Endodermal cell (in vitro differentiated cells): ENCODE measurements at regions not wholly inside any gene's neighbourhood (a gene's known extent, or its start where the extent isn't known, plus 50 kb on each side); places are given as distances from the start of the nearest gene placed in this dataset.

Experiments used
- DNase-seq: peaks from one replicate; pipeline ENCODE4 v3.0.0-alpha.2; 2017
- H3K27ac ChIP-seq: 2 replicates; pipeline ENCODE4 v1.5.1; 2013; ENCODE audit warnings: mild to moderate bottlenecking, low read depth, low read length, moderate library complexity
- H3K27me3 ChIP-seq: 2 replicates; pipeline ENCODE4 v1.6.1; 2013; ENCODE audit warnings: mild to moderate bottlenecking, low read length, moderate library complexity; ENCODE audit not compliant: insufficient read depth, control insufficient read depth, poor library complexity, severe bottlenecking
- H3K36me3 ChIP-seq: 2 replicates; pipeline ENCODE4 v1.7.0; 2013; ENCODE audit warnings: mild to moderate bottlenecking, low read length, moderate library complexity; ENCODE audit not compliant: control insufficient read depth, insufficient read depth
- H3K4me1 ChIP-seq: one replicate; pipeline ENCODE4 v1.7.0; 2013; ENCODE audit warnings: low read length; ENCODE audit not compliant: control insufficient read depth, insufficient read depth
- H3K4me3 ChIP-seq: 2 replicates; pipeline ENCODE4 v1.5.1; 2013; ENCODE audit warnings: mild to moderate bottlenecking, low read length, moderate library complexity
- H3K9ac ChIP-seq: 2 replicates; pipeline ENCODE4 v1.6.1; 2013; ENCODE audit warnings: mild to moderate bottlenecking, low read length, moderate library complexity; ENCODE audit not compliant: poor library complexity, severe bottlenecking; ENCODE audit errors: extremely low read depth
- H3K9me3 ChIP-seq: 2 replicates; pipeline ENCODE4 v1.6.1; 2013; ENCODE audit warnings: mild to moderate bottlenecking, low read length, moderate library complexity; ENCODE audit not compliant: control insufficient read depth
- H3K27ac Mint-ChIP-seq: 2 replicates; pipeline ENCODE4 v1.8.0; 2020; ENCODE audit warnings: mixed read lengths
- H3K27me3 Mint-ChIP-seq: 2 replicates; pipeline ENCODE4 v1.8.0; 2021; ENCODE audit warnings: mild to moderate bottlenecking, mixed read lengths; ENCODE audit not compliant: insufficient read depth
- H3K36me3 Mint-ChIP-seq: 2 replicates; pipeline ENCODE4 v1.8.0; 2020; ENCODE audit warnings: low read depth, mixed read lengths
- H3K4me1 Mint-ChIP-seq: 2 replicates; pipeline ENCODE4 v1.8.0; 2020; ENCODE audit warnings: mixed read lengths
- H3K4me3 Mint-ChIP-seq: 2 replicates; pipeline ENCODE4 v1.8.0; 2020; ENCODE audit warnings: mild to moderate bottlenecking, moderate library complexity, mixed read lengths
- H3K9me3 Mint-ChIP-seq: 2 replicates; pipeline ENCODE4 v1.8.0; 2020; ENCODE audit warnings: mild to moderate bottlenecking, mixed read lengths
- CTCF ChIP-seq: fragments of 200-600 bp; sonication (generic); conservative IDR thresholded peaks from 2 replicates; pipeline ENCODE4 v1.5.0; 2021; ENCODE audit warnings: antibody characterized with exemption, mild to moderate bottlenecking
- WGBS, 2 experiments: methylation state at CpG; one replicate each; pipeline versions ENCODE4 v1.1.5 to v1.1.7; 2013; ENCODE audit warnings: missing lambda C conversion rate in 2 of 2, mixed read lengths in 1 of 2; ENCODE audit not compliant: insufficient coverage in 1 of 2, insufficient read length in 1 of 2; 5-methylcytosine and 5-hydroxymethylcytosine counted together

GRCh38 chr14:83960832-83961512 lies 1569.0 kb upstream of the FLRT2 start:
- Histone ChIP-seq H3K9me3 (peaks cover 9% of the 10 kb centered on the region), H3K4me3 (no peak overlapping the region), H3K9ac (no peak overlapping the region), H3K27me3 (no peaks in the 10 kb centered on the region), H3K36me3 (no peaks in the 10 kb centered on the region), H3K4me1 (no peaks in the 10 kb centered on the region), H3K27ac (no peak overlapping the region)
- TF ChIP-seq CTCF, result no peak
- WGBS, 2 experiments, result 6 to 38% methylated on average over 2 of the region's 2 CpGs
- H3K9me3 Mint-ChIP-seq, result peaks cover 11% of the 10 kb centered on the region
- peaks cover 2% of the 10 kb centered on the region for H3K36me3 Mint-ChIP-seq
- no peak overlapping the region for H3K4me3 Mint-ChIP-seq
- H3K4me1 Mint-ChIP-seq, result peaks cover 10% of the 10 kb centered on the region
- peak; percentile 82 for DNase-seq
- no peak overlapping the region for H3K27ac Mint-ChIP-seq
- H3K27me3 Mint-ChIP-seq, result no peaks in the 10 kb centered on the region

GRCh38 chr14:83969998-83970397 lies 1559.9 kb upstream of the FLRT2 start:
- DNase-seq, result peak; percentile 50
- H3K27me3 Mint-ChIP-seq, result no peaks in the 10 kb centered on the region
- peaks cover 4% of the 10 kb centered on the region for H3K9me3 Mint-ChIP-seq

GRCh38 chr14:83972631-83973030 lies 1557.3 kb upstream of the FLRT2 start:
- Histone ChIP-seq H3K4me1 (no peaks in the 10 kb centered on the region), H3K4me3 (no peak overlapping the region), H3K27ac (no peak overlapping the region), H3K36me3 (no peaks in the 10 kb centered on the region), H3K27me3 (no peaks in the 10 kb centered on the region), H3K9me3 (no peaks in the 10 kb centered on the region), H3K9ac (no peak overlapping the region)
- no peak for TF ChIP-seq CTCF
- Mint-ChIP-seq H3K9me3 (peaks cover 3% of the 10 kb centered on the region), H3K27ac (no peak overlapping the region), H3K4me1 (peaks cover 6% of the 10 kb centered on the region), H3K4me3 (no peak overlapping the region), H3K36me3 (no peaks in the 10 kb centered on the region), H3K27me3 (no peaks in the 10 kb centered on the region)
- DNase-seq, result no peak
- WGBS, 2 experiments, result 87 to 100% methylated on average over 3 of the region's 3 CpGs

More at GRCh38 chr14:83969998-83970397, 1559.9 kb upstream of the FLRT2 start:
- no peaks in the 10 kb centered on the region for H3K27me3 ChIP-seq
- H3K4me1 ChIP-seq, result no peaks in the 10 kb centered on the region
- Mint-ChIP-seq H3K4me3 (no peak overlapping the region), H3K4me1 (no peaks in the 10 kb centered on the region), H3K36me3 (no peaks in the 10 kb centered on the region), H3K27ac (no peak overlapping the region)
- no peaks in the 10 kb centered on the region for H3K36me3 ChIP-seq
- no peaks in the 10 kb centered on the region for H3K9me3 ChIP-seq
- no peak for TF ChIP-seq CTCF
- H3K4me3 ChIP-seq, result no peak overlapping the region
- H3K9ac ChIP-seq, result no peak overlapping the region
- 93 to 100% methylated on average over 2 to 5 of the region's 5 CpGs for WGBS, 2 experiments
- no peak overlapping the region for H3K27ac ChIP-seq
